ENCODE measurements at regions not wholly inside any gene's neighbourhood (a gene's known extent, or its start where the extent isn't known, plus 50 kb on each side); places are given as distances from the start of the nearest gene placed in this dataset.

DNA sequence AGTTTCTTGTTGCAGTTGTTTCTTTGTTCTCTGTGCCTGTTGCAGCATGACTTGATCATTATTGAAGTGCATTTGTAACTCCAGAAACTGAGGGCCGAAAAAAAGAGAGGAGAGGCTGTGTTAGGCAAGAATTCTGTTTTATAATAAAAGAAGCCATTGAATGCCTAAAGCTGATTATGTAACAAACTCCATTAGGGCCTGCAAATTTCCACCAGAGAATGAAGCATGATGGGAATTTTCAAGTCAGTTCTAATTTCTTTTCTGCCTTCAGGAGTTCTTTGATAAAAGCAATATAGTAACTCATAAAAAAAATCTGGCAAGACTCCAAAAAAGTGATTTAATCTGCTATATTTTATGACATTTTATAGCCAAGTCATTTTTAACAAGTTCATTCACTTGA lies 156.7 kb upstream of the RASSF8 start:
- TF ChIP-seq ZNF274 (IDR thresholded peaks at IDR 0.05; ENCODE audit: low read depth, low read length), result no peak
- TF ChIP-seq YY1 (IDR thresholded peaks at IDR 0.05; ENCODE audit: insufficient read depth, insufficient read length), result no peak
